IPS-15b (cell line): ENCODE measurements at regions not wholly inside any gene's neighbourhood (a gene's known extent, or its start where the extent isn't known, plus 50 kb on each side); places are given as distances from the start of the nearest gene placed in this dataset.

Source experiments
- H3K27me3 ChIP-seq: one replicate; pipeline ENCODE4 v1.6.1; 2013; ENCODE audit warnings: low read length; ENCODE audit not compliant: control insufficient read depth, insufficient read depth
- H3K36me3 ChIP-seq: one replicate; pipeline ENCODE4 v1.6.1; 2013; ENCODE audit warnings: low read length; ENCODE audit not compliant: control insufficient read depth, insufficient read depth
- H3K4me1 ChIP-seq: one replicate; pipeline ENCODE4 v1.6.1; 2013; ENCODE audit warnings: mild to moderate bottlenecking, low read length; ENCODE audit not compliant: control insufficient read depth, insufficient read depth
- H3K4me3 ChIP-seq: one replicate; pipeline ENCODE4 v1.5.1; 2013; ENCODE audit warnings: low read depth, low read length
- H3K9ac ChIP-seq: one replicate; pipeline ENCODE4 v1.6.1; 2013; ENCODE audit warnings: low read depth, mild to moderate bottlenecking, low read length
- H3K9me3 ChIP-seq: one replicate; pipeline ENCODE4 v1.6.1; 2013; ENCODE audit warnings: mild to moderate bottlenecking, low read length; ENCODE audit not compliant: control insufficient read depth, insufficient read depth

DNA sequence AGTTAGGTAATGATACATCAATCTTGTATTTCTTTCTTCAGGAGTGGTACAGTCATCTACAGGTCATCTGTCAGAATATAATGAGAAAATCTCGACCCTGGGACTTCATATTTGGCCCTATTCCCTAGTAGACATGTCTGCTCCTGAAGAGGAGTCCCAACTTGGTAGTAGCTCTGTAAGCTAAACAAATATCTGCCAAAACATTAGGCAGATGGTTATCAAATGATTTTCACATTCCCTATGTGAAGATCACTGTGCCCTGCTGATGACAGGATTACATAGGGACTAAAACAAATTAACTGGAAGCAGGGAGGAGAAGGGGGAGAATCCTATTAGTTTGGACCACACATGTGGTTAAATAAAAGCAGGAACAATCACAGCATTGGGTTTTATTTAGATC, 138.6 kb upstream of the NFIB start:
- no peaks in the 10 kb centered on the region for H3K36me3 ChIP-seq
- H3K27me3 ChIP-seq: no peaks in the 10 kb centered on the region
- no peak overlapping the region for H3K9ac ChIP-seq
- H3K4me3 ChIP-seq: no peak overlapping the region
- H3K4me1 ChIP-seq: no peaks in the 10 kb centered on the region
- H3K9me3 ChIP-seq: no peaks in the 10 kb centered on the region

DNA sequence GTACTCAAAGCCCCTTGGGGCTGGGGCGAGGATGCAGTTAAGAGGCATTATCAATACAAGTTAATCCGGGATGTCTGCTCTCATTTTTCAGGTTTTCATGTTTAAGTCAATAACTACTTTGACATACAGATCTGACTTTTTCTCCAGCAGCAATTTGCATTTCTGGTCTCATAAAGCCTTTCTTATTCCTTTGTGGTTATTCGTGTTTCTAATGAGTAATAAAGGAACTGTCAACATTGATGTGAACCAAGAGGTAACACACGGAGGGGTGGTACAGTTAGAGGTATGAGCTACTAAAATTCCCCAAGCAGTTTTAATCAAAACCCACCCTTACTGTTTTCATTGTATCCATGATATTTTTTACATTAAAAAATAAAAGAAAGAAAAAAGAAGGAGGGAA, 138.0 kb upstream of the NFIB start:
- Histone ChIP-seq H3K9me3 (no peaks in the 10 kb centered on the region), H3K4me3 (no peak overlapping the region), H3K4me1 (no peaks in the 10 kb centered on the region), H3K9ac (no peak overlapping the region), H3K36me3 (no peaks in the 10 kb centered on the region), H3K27me3 (no peaks in the 10 kb centered on the region)

DNA sequence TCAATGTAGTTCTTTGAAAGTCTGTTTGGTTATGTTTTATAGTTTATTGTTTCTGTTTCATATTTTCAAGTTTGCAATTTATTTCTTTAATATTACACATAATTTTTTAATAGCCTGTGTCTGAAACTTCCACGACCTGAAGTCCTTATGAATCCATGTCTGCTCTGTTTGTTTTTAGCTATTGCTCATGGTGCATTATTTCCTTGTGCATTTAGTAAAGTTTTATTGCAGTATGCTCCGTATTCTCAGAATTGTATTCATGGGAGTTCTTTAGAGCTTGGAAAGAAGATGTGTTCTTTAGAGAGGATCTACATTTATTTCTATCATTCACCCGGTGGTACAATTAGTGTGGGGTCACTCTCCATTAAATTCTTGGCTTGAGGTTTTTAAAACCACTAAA, 133.2 kb upstream of the NFIB start:
- H3K36me3 ChIP-seq: no peaks in the 10 kb centered on the region
- H3K9me3 ChIP-seq: no peaks in the 10 kb centered on the region
- no peaks in the 10 kb centered on the region for H3K27me3 ChIP-seq
- H3K9ac ChIP-seq: no peak overlapping the region
- H3K4me1 ChIP-seq: no peaks in the 10 kb centered on the region
- H3K4me3 ChIP-seq: no peak overlapping the region

DNA sequence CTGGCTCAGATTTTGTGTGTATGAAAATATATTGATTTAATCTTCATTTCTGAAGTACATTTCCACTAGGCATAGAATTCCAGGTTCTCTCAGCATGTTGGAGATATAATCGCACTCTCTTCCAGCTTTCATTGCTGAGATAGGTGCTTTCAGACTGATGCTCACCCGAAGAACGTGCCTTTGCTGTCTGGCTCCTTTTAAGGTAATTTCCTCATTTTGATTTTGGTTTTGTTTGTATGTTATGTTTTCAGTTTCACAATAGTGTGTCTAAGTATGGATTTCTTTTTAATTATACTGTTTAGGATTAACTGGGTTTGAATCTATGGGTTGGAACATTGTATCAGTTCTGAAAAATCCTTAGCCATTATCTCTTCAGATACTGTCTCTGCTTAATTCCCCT, 132.0 kb upstream of the NFIB start:
- Histone ChIP-seq H3K4me1 (no peaks in the 10 kb centered on the region), H3K4me3 (no peak overlapping the region), H3K36me3 (no peaks in the 10 kb centered on the region), H3K9ac (no peak overlapping the region), H3K9me3 (no peaks in the 10 kb centered on the region), H3K27me3 (no peaks in the 10 kb centered on the region)

DNA sequence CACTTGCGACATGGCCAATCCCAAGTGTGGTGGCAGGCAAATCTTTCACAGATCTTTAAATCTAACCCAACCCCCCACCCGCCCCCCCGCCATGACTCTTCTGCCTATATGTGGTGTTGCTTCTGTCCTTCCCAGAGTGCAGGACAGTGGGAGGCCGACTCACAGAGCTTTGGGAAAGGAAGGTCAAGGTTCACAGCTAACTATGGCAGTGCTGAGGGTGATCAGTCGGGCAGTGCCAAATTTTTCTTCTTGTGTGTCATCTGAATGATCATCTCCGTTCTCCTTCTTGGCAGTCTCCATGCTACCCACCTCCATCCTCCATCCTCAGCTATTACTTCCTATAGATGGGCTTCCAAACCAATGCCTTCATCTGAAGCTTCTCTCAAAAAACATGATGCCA, 129.0 kb upstream of the NFIB start:
- Histone ChIP-seq H3K27me3 (no peaks in the 10 kb centered on the region), H3K4me1 (no peaks in the 10 kb centered on the region), H3K9ac (no peak overlapping the region), H3K36me3 (no peaks in the 10 kb centered on the region), H3K4me3 (no peak overlapping the region), H3K9me3 (no peaks in the 10 kb centered on the region)

DNA sequence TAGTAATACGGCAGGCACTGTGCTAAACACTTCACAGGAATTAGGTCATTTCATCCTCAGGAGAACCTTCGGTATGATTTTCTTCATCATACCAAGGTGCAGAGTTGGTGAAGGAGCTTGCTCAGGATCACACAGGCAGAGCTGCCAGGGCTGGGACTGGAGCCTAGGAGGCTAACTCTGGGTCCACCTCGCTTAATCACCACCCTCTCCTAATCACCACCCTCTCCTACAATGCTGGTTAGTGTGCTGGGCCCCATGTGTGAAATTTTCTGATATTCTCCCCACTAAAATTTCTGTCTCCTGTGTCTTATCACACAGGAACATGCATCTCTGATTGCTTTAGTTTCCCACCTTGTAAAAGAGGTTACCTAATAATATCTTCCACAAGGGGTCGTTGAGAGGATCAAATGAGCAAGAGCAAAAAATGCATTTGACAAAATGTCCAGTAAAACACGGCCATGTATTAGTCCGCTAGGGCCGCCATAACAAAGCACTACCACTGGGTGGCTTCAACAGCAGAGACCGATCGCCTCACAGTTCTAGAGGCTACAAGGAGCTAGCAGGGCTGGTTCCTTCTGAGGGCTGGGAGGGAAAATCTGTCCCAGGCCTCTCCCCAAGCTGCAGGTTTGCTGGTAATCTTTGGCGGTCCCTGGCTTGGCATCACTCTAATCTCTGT, 128.2 kb upstream of the NFIB start:
- no peak overlapping the region for H3K9ac ChIP-seq
- H3K9me3 ChIP-seq: no peaks in the 10 kb centered on the region
- no peaks in the 10 kb centered on the region for H3K36me3 ChIP-seq
- no peaks in the 10 kb centered on the region for H3K27me3 ChIP-seq
- no peak overlapping the region for H3K4me3 ChIP-seq
- H3K4me1 ChIP-seq: no peaks in the 10 kb centered on the region

DNA sequence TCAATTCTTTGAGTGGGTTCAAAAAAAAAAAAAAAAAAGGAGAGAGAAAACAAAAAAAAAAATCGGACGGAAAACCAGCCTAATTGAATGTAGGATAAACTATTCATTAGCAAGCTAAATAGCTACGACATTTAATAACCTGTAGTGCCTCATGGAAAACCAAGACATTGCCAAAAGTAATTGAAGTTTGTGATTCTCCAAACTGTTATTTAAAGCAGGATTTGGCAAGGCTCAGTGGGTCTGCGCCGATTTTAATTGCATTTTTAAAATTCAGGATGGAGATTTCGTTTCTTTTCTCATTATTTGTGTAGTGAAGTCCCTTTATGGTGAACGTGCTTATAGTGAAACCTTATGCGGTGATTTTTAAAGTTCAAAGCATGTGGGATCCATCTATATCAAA, 127.2 kb upstream of the NFIB start:
- Histone ChIP-seq H3K4me3 (no peak overlapping the region), H3K4me1 (no peaks in the 10 kb centered on the region), H3K36me3 (no peaks in the 10 kb centered on the region), H3K27me3 (no peaks in the 10 kb centered on the region), H3K9ac (no peak overlapping the region), H3K9me3 (no peaks in the 10 kb centered on the region)

DNA sequence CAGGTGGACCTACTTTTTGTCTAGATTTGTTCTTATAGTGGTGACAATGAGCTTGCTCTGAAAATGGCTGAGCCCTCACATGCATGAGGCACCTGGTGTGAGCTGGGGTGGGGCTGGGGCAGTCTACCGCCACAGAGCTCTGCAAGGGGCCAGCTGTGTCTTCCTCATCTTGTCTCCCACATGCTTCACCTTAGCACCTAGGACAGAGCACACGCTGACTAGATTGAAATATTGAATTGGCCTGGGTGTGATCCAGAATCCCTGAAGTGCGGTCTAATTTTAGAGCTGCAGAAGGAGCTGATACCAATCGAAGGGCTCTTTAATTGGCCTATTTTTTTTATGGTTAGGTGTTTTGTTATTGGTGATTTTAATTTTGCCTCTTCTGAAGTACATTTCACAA, 126.1 kb upstream of the NFIB start:
- no peaks in the 10 kb centered on the region for H3K36me3 ChIP-seq
- H3K27me3 ChIP-seq: no peaks in the 10 kb centered on the region
- no peaks in the 10 kb centered on the region for H3K9me3 ChIP-seq
- no peak overlapping the region for H3K9ac ChIP-seq
- H3K4me1 ChIP-seq: no peaks in the 10 kb centered on the region
- no peak overlapping the region for H3K4me3 ChIP-seq

DNA sequence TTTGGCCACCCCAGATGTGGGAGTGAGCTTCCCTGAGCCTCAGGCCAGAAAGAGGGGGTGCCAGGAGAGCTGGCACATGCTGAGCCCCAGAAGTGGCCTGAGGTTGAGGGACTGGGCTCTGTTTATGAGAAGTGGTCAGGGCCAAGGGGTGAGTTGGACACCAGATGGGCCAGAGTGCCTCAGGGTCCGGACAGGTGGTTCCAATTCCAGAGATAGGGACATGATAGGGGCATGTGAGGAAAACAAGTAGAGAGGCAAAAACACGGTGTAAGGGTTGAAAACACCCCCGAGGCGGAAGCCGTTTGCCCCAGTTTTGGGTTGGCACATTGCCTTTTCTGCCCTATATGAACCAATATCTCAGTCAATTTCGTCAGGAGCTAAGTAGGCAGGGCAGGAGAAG, 125.6 kb upstream of the NFIB start:
- H3K9ac ChIP-seq: no peak overlapping the region
- no peaks in the 10 kb centered on the region for H3K36me3 ChIP-seq
- no peaks in the 10 kb centered on the region for H3K4me1 ChIP-seq
- H3K9me3 ChIP-seq: no peaks in the 10 kb centered on the region
- no peaks in the 10 kb centered on the region for H3K27me3 ChIP-seq
- no peak overlapping the region for H3K4me3 ChIP-seq

DNA sequence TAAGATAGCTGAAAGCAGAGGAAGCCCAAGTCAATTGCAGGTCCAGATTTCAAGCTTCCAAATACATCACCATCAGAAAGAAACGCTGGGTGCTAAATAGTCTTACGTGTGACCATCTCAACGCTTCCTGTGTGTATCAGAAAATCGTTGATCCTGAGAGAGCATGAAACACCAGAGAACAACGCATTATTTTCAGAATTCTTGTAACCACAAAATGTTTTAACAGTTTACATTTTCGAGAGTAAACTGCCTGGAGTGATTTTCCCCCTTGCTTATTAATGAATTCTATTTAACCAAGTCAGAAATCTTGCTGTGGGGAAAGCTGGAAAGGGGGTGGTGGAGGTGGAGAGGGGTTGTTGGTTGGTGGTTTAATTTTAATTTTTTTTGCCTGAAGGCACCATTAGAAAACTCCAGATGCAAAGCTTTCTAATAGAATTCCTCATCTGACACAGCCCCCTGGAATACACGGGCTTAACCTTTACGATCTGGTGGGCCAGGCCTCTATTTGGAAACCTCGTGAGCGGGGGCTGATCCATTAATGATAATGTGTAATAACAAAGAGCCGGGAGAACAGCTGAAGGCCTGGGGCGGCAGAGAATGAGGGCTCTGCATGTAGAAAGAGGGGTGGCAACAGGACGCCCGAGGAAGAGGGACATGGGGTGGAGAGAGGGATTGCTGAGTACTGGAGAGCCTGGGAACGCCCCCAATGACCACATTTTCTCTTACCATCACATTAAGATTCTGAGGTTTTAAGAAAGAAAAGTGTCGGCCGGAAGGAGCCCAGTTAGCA, 124.5 kb upstream of the NFIB start:
- Histone ChIP-seq H3K4me3 (no peak overlapping the region), H3K27me3 (no peaks in the 10 kb centered on the region), H3K9ac (no peak overlapping the region), H3K36me3 (no peaks in the 10 kb centered on the region), H3K4me1 (no peaks in the 10 kb centered on the region), H3K9me3 (no peaks in the 10 kb centered on the region)

DNA sequence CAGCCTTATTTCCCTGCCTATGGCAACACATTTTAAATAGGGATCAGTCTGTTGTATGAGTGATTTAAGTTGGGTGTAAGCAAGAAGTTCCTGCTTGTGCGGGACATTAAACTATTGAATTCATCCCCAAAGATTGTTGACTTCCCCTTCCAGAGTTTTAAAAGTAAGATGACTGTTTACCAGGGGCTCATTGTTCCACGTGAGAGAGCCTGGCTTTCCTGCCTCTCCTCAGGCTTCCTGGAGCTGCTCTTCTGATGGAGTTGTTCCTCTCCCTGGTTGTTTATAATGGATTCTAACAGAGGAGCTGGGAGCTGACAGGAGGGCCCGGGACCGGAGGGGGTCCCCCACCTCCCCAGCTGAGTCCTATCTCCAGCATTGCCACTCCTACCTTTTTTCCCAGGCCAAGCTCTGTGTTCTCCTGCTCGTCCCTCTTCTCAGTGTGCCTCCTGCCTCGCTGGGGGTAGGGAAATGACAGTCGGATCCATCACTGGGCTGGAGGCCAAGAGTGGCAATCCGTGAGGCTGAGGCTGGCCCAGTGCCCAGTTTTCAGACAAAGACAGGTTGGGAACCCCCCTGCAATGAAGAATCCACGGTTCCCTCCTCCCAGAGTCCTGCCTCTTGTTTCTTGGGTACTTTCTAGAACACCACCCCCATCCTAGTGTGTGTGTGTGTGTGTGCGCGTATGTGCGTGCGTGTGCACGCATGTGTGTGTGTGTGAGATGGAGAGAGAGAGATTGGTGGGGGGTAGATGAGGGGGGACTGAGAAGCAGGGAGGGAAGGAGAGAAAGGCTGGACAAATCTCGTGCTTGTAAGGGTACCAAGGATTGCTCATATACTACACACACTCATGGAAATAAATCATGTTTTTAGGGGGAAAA, 123.7 kb upstream of the NFIB start:
- Histone ChIP-seq H3K4me1 (no peaks in the 10 kb centered on the region), H3K9ac (no peak overlapping the region), H3K27me3 (no peaks in the 10 kb centered on the region), H3K4me3 (no peak overlapping the region), H3K36me3 (no peaks in the 10 kb centered on the region), H3K9me3 (no peaks in the 10 kb centered on the region)
